Uterus (tissue), 2 donors: ENCODE measurements at regions not wholly inside any gene's neighbourhood (a gene's known extent, or its start where the extent isn't known, plus 50 kb on each side); places are given as distances from the start of the nearest gene placed in this dataset.

Experiments
- CTCF ChIP-seq, 4 experiments: fragments of 200-600 bp in 2 of 4; fragments of 450-650 bp in 2 of 4; sonication (generic) in 2 of 4; IDR thresholded peaks; one replicate each; pipeline ENCODE4 v1.5.1; 2016 to 2019; ENCODE audit warnings: antibody characterized with exemption in 4 of 4, mild to moderate bottlenecking in 2 of 4, moderate library complexity in 1 of 4
- POLR2A ChIP-seq, 2 donors: fragments of 450-650 bp; IDR thresholded peaks; one replicate each; pipeline ENCODE4 v1.6.1; 2016; ENCODE audit warnings: antibody characterized with exemption in 2 of 2, mild to moderate bottlenecking in 1 of 2, moderate library complexity in 1 of 2

DNA sequence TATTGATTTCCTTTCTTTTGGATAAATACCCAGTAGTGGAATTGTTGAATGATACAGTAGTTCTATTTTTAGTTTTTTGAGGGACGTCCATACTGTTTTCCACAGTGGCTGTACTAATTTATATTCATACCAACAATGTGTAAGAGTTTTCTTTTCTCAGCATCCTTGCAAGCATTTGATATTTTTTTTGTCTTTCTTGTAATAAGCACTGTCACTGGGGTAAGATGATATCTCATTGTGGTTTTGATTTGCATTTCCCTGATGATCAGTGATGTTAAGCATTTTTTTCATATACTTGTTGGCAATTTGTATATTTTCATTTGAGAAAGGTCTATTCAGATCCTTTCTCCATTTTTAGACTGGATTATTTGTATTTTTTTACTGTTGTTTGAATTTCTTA is 308.7 kb downstream of the PTEN start:
- TF ChIP-seq CTCF (IDR thresholded peaks at IDR 0.05) (no peak), POLR2A (IDR thresholded peaks at IDR 0.05) (no peak)
